ENCODE measurements at regions not wholly inside any gene's neighbourhood (a gene's known extent, or its start where the extent isn't known, plus 50 kb on each side); places are given as distances from the start of the nearest gene placed in this dataset.

DNA sequence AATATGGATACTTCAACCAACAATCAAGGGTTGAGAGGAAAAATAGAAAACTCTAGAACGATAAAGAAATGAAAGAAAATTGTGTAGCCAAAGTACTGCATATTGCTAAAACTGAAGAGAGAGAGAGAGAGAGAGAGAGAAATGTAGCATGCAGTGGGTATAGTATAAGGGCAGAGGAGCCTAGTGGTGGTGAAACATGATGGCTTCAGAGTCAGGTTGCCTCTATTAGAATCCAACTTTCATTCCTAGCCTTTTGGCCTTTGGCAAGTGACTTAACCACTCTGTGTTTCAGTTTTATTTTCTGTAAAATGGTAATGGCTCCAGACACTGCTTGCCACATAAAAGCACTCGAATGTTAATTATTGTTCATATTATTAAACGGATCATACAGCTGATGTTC, 71.2 kb upstream of the NAF1 start:
- TF ChIP-seq, protein P1, sequence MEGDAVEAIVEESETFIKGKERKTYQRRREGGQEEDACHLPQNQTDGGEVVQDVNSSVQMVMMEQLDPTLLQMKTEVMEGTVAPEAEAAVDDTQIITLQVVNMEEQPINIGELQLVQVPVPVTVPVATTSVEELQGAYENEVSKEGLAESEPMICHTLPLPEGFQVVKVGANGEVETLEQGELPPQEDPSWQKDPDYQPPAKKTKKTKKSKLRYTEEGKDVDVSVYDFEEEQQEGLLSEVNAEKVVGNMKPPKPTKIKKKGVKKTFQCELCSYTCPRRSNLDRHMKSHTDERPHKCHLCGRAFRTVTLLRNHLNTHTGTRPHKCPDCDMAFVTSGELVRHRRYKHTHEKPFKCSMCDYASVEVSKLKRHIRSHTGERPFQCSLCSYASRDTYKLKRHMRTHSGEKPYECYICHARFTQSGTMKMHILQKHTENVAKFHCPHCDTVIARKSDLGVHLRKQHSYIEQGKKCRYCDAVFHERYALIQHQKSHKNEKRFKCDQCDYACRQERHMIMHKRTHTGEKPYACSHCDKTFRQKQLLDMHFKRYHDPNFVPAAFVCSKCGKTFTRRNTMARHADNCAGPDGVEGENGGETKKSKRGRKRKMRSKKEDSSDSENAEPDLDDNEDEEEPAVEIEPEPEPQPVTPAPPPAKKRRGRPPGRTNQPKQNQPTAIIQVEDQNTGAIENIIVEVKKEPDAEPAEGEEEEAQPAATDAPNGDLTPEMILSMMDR (conservative IDR thresholded peaks at IDR 0.05; ENCODE audit: low read length), result no peak
- no peak for TF ChIP-seq EZH2phosphoT487 (IDR thresholded peaks at IDR 0.05; ENCODE audit: borderline replicate concordance)

Data from Loucy (cell line).